ENCODE measurements at regions not wholly inside any gene's neighbourhood (a gene's known extent, or its start where the extent isn't known, plus 50 kb on each side); places are given as distances from the start of the nearest gene placed in this dataset.

- no peak for TF ChIP-seq CTCF (IDR thresholded peaks at IDR 0.05; ENCODE audit: insufficient read depth, low read depth, low read length, missing control alignments)
- H3K4me3 ChIP-seq (ENCODE audit: low read length) = no peak overlapping the region
Measured at GRCh38 chr6:76789580-76789979, 673.7 kb downstream of the HTR1B start.

GRCh38 chr6:76788155-76788554, 675.1 kb downstream of the HTR1B start:
- no peak for TF ChIP-seq CTCF (IDR thresholded peaks at IDR 0.05; ENCODE audit: insufficient read depth, low read depth, low read length, missing control alignments)
- no peak overlapping the region for H3K4me3 ChIP-seq (ENCODE audit: low read length)

More at GRCh38 chr6:76789580-76789979, 673.7 kb downstream of the HTR1B start:
- DNase-seq (ENCODE audit: low read depth) = no peak

DNA sequence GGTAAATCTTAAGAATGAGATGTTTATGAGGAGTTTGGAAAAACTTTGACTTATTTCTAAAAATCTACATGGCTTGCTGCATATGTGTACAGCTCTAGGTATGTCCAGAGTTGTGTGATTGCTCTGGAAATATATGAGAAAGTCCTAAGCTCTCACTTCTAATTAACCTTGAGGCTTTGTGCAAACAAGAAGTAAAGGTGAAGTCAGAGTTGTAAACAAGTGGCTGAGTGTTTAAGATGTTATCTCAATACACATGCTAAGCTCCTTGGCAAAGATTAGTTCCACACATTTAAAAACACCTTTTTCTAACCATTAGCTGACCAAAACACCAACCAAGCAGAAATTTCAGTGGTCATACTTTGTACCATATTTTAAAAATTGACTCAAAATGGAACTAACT, 684.2 kb downstream of the HTR1B start:
- no peak for DNase-seq (ENCODE audit: low read depth)
- TF ChIP-seq CTCF (IDR thresholded peaks at IDR 0.05; ENCODE audit: insufficient read depth, low read depth, low read length, missing control alignments) = no peak

More at GRCh38 chr6:76788155-76788554, 675.1 kb downstream of the HTR1B start:
- no peak for DNase-seq (ENCODE audit: low read depth)

DNA sequence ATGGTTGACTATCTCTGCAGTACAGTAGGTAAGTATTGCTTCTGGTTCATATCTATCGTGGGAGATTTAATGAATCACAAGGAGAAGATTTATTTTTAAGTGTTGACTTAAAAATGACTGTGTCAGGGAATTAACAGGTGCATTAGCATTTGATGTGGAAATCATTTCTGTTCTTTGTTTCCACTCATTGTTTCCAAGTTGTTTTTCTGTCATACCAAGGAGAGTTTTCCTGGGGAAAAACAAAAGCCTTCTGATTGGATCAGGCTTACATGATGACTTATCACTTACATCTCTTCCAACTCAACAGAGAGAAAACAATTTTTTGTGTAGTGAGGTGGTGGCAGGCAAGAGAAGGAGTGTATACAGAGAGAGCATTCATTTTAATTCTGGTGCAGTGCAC, 686.4 kb downstream of the HTR1B start:
- no peak overlapping the region for H3K4me3 ChIP-seq (ENCODE audit: low read length)
- DNase-seq (ENCODE audit: low read depth) = no peak
- no peak for TF ChIP-seq CTCF (IDR thresholded peaks at IDR 0.05; ENCODE audit: insufficient read depth, low read depth, low read length, missing control alignments)

More for the DNA sequence above, 684.2 kb downstream of the HTR1B start:
- H3K4me3 ChIP-seq (ENCODE audit: low read length) = no peak overlapping the region

DNA sequence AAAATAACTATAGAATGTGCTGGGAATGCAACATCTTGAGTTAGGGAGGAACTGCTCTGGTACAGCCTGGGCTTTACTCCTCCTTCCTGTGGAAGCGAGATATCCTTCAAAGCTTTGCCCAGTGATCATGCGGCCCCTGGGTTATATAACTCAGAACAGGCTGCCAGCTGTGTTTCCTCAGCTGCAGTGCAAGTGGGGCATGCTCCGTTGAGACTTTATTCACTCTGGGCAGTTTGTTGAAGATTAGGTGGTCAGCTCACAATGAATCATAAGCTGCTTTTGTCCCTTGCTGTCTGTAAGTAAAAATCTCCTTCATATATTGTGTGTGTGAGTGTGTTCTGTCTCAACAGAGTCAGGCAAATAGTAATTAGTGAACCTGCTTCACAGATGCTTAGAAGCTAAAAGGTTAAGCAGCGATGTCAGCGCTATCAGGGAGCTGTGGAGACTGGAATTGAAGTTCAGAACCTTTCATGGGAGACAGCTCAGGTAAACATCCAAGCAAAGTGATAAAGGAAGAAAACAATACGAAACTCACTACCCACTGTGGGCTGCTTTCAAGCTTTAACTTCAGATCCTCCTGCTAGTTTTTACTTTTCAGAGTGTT, 688.4 kb downstream of the HTR1B start:
- DNase-seq (ENCODE audit: low read depth) = no peak
- H3K4me3 ChIP-seq (ENCODE audit: low read length) = no peak overlapping the region
- no peak for TF ChIP-seq CTCF (IDR thresholded peaks at IDR 0.05; ENCODE audit: insufficient read depth, low read depth, low read length, missing control alignments)

DNA sequence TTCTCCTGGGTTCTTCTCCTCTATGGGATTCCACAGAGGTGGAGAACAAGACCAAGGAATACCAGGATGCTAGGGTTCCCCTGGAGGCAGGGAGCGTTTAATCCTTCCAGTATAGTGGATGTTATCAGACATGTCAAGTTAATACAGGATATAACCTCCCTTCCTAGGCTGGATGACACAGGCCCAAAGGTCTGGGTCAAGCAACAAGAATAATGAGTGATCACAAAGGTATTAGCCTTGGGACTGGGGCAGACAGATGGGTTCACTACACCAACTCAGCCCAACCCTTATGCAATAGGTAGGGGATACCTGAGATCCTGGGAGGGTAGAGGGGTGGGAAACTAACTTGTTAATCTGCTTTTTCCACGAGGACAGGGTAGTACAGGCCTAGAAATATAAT, 690.3 kb downstream of the HTR1B start:
- TF ChIP-seq CTCF (IDR thresholded peaks at IDR 0.05; ENCODE audit: insufficient read depth, low read depth, low read length, missing control alignments) = no peak
- peak; percentile 53 for DNase-seq (ENCODE audit: low read depth)

GRCh38 chr6:76771059-76771634, 692.1 kb downstream of the HTR1B start:
- no peak for DNase-seq (ENCODE audit: low read depth)
- no peak overlapping the region for H3K4me3 ChIP-seq (ENCODE audit: low read length)
- TF ChIP-seq CTCF (IDR thresholded peaks at IDR 0.05; ENCODE audit: insufficient read depth, low read depth, low read length, missing control alignments) = no peak

More for the DNA sequence above, 690.3 kb downstream of the HTR1B start:
- no peak overlapping the region for H3K4me3 ChIP-seq (ENCODE audit: low read length)

Data from epithelial cell of esophagus (primary cell).